ENCODE measurements at regions not wholly inside any gene's neighbourhood (a gene's known extent, or its start where the extent isn't known, plus 50 kb on each side); places are given as distances from the start of the nearest gene placed in this dataset.
"Not testable (repeated sequence)": the region's sequence is repeated elsewhere in the genome, so short reads cannot be mapped to it uniquely, and the experiment has no call there.

- not testable (repeated sequence) for H3K9ac ChIP-seq (ENCODE audit: low read depth in 1 of 2, low read length in 2 of 2); H3K27ac ChIP-seq (ENCODE audit: low read depth in 1 of 2, low read length in 2 of 2); H3K9me3 ChIP-seq (ENCODE audit: control insufficient read depth in 4 of 4, low read length in 3 of 4); H3K4me1 ChIP-seq (ENCODE audit: control insufficient read depth in 4 of 4, insufficient read depth in 4 of 4, low read length in 3 of 4); H3K27me3 ChIP-seq (ENCODE audit: control insufficient read depth in 4 of 4, insufficient read depth in 4 of 4, low read length in 3 of 4); H3K36me3 ChIP-seq (ENCODE audit: control insufficient read depth in 4 of 4, insufficient read depth in 3 of 4, low read depth in 1 of 4, low read length in 3 of 4); DNase-seq (ENCODE audit: low spot score); H3K4me3 ChIP-seq (ENCODE audit: low read depth in 1 of 3, low read length in 3 of 3)
- WGBS, result 88% methylated on average over 3 of the region's 3 CpGs
These were observed 402.3 kb upstream of the MIR17HG start for GRCh38 chr13:90945146-90945545.

- not testable (repeated sequence) for H3K4me3 ChIP-seq (ENCODE audit: low read depth in 1 of 3, low read length in 3 of 3); DNase-seq (ENCODE audit: low spot score); H3K36me3 ChIP-seq (ENCODE audit: control insufficient read depth in 4 of 4, insufficient read depth in 3 of 4, low read depth in 1 of 4, low read length in 3 of 4); H3K27ac ChIP-seq (ENCODE audit: low read depth in 1 of 2, low read length in 2 of 2); H3K27me3 ChIP-seq (ENCODE audit: control insufficient read depth in 4 of 4, insufficient read depth in 4 of 4, low read length in 3 of 4); H3K9me3 ChIP-seq (ENCODE audit: control insufficient read depth in 4 of 4, low read length in 3 of 4); H3K4me1 ChIP-seq (ENCODE audit: control insufficient read depth in 4 of 4, insufficient read depth in 4 of 4, low read length in 3 of 4); H3K9ac ChIP-seq (ENCODE audit: low read depth in 1 of 2, low read length in 2 of 2)
- 74% methylated on average over 5 of the region's 5 CpGs for WGBS
These were observed 401.4 kb upstream of the MIR17HG start for GRCh38 chr13:90946125-90946524.

- Histone ChIP-seq H3K4me1 (ENCODE audit: control insufficient read depth in 4 of 4, insufficient read depth in 4 of 4, low read length in 3 of 4) (no peaks in the 10 kb centered on the region), H3K9me3 (ENCODE audit: control insufficient read depth in 4 of 4, low read length in 3 of 4) (no peaks in the 10 kb centered on the region), H3K36me3 (ENCODE audit: control insufficient read depth in 4 of 4, insufficient read depth in 3 of 4, low read depth in 1 of 4, low read length in 3 of 4) (no peaks in the 10 kb centered on the region), H3K27ac (ENCODE audit: low read depth in 1 of 2, low read length in 2 of 2) (no peak overlapping the region), H3K27me3 (ENCODE audit: control insufficient read depth in 4 of 4, insufficient read depth in 4 of 4, low read length in 3 of 4) (no peaks in the 10 kb centered on the region), H3K9ac (ENCODE audit: low read depth in 1 of 2, low read length in 2 of 2) (no peak overlapping the region), H3K4me3 (ENCODE audit: low read depth in 1 of 3, low read length in 3 of 3) (no peak overlapping the region)
- 76% methylated on average over 2 of the region's 2 CpGs for WGBS
- no peak for DNase-seq (ENCODE audit: low spot score)
- TF ChIP-seq GABPA (IDR thresholded peaks at IDR 0.05 in 1 of 2, conservative IDR thresholded peaks at IDR 0.05 in 1 of 2) (no peak), CTCF (IDR thresholded peaks at IDR 0.05; ENCODE audit: low read depth, low read length, missing input control) (no peak), EGR1 (IDR thresholded peaks at IDR 0.05; ENCODE audit: low read depth in 2 of 2) (no peak), JUND (IDR thresholded peaks at IDR 0.05) (no peak), HNF4A (conservative IDR thresholded peaks at IDR 0.05) (no peak), MAX (IDR thresholded peaks at IDR 0.05) (no peak), RAD21 (IDR thresholded peaks at IDR 0.05) (no peak), REST (IDR thresholded peaks at IDR 0.05) (no peak), ATF3 (IDR thresholded peaks at IDR 0.05) (no peak), ZBTB33 (IDR thresholded peaks at IDR 0.05) (no peak), FOXA1 (IDR thresholded peaks at IDR 0.05) (no peak)
These were observed 399.5 kb upstream of the MIR17HG start for GRCh38 chr13:90947976-90948375.

Data from liver (tissue), 8 donors.